Pulmonary artery endothelial cell (primary cell): ENCODE measurements at regions not wholly inside any gene's neighbourhood (a gene's known extent, or its start where the extent isn't known, plus 50 kb on each side); places are given as distances from the start of the nearest gene placed in this dataset.

Source experiments
- DNase-seq: peaks from one replicate; pipeline ENCODE4 v3.0.0-alpha.2; 2011; ENCODE audit warnings: low read depth, low spot score

DNA sequence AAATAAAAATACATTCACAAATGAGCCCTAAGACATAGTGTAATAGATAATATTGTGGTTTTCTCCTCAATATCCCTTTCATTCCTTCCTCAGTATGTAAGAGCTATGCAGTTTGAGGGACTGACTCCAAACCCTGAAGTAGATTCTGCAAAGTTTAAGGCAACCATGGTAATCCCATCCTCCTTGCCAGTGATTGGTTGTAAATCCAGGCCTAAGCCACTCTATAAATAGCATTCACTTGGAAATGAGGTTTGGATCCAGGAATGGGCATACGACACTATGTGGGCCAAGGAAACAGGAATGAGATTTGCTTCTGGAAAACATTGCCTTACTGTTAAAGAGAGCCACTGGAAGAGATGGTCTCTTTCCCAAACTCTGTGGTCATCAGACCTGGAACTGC is 468.7 kb upstream of the SOX5 start:
- DNase-seq, result no peak

DNA sequence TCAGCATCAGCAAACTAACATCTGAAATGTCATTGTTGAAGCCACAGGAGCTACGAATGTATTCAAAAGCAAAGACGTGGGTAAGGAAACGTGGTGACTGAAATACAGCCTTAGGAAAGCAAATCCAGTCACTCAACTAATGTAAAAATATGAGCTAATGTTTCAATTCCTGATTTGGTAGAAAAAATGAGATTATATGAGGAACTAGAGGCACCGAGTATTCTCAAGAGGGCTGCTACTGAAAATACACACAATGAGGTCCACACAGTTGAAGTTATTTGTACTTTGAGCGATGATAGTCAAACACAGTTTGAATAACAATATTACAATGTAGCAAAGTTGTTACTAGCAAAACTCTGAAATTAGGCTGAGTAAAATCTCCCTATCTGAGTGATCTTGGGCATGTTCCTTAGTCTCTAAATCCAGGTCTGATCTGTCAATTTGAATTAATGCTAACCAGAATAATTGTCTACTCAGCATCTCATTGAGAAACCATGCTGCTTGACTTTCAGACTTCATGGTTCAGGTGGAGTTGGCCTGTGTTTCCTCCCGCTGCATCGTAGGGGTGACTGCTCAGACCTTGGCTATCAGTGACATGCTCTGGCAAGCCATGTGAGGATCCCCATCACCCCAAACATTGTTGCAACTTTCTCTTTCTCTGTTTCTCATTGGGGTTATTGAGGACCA is 467.1 kb upstream of the SOX5 start:
- no peak for DNase-seq

DNA sequence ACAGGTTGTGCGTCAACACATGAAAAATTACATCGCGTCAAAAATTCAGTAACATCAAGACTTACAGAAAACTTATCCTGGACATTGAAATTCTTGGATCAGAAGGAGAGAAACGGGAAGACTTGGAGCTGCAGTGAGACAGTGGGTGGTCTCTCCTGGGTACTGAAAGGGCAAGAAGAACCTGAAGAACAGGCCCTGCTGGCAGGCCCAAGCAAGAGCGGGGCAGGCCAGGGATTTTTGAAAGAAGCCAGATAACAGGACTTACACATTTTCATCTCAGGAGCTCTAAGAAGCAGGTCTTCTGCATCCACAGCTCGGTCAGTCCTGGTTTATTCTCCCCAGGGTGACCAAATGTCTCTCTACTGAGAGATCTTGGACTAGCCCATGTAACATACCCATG is 466.5 kb upstream of the SOX5 start:
- DNase-seq, result no peak

DNA sequence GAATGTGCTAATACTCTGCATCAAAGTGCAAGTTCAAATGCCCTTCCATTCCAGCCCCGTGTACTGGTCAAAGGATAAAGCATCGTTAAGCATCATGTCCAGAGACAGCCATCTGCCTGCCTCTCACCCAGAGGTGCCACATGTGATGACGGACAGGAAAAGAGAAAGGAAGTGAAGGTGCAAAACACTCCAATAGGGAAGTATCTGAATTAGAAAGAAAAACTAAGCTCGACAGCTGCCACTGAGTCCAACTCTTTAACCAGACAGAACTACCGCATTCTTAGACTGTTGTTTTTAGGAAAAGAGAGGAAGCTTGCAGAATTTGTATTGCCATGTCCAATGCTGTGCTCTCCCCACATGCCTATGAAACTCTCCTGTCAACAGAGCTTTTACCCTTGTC is 465.0 kb upstream of the SOX5 start:
- no peak for DNase-seq

DNA sequence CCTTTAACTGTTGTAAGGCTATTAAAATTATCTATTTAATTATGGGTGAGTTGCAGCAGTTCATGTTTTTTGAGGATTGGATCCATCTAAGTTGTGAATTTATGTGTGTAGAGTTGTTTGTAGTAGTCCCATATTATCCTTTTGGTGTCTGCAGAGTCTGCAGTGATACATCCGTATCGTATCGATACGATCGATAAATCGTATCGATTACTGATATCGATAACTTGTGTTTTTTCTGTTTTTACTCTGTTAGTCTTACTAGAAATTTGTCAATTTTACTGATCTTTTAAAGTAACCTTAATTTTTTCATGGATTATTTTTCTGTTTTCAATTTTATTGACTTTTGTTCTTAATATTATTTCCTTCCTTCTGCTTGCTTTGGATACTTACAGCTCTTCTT is 462.5 kb upstream of the SOX5 start:
- no peak for DNase-seq

DNA sequence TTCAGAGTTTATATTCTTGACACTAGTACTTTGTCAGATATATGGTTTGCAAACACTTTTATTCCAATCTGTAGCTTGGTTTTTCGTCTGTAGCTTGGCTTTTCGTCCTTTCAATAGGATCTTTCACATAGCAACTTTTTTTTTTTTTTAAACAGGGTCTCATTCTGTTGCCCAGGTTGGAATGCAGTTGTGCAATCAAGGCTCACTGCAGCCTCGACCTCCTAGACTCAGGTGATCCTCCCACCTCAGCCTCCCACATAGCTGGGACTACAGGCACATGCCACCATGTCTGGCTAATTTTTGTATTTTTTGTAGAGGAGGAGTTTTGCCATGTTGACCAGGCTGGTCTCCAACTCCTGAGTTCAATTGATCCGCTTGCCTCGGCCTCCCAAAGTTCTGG is 460.4 kb upstream of the SOX5 start:
- DNase-seq, result no peak

DNA sequence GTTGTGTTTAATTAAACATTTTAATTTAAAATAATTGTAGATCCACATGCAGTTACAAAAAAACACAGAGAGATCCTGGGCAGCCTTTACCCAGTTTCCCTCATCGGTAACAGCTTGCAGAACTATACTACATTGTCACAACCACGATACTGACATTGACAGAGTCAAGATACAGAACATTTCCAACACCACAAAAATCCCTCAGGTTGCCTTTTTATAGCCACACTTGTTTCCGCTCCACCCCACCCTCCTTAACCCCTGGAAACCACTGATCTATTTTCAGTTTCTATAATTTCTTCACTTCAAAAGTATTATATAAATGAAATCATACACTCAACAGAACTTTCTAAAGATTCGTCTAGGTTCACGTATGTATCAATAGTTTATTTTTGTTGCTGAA is 458.8 kb upstream of the SOX5 start:
- no peak for DNase-seq

DNA sequence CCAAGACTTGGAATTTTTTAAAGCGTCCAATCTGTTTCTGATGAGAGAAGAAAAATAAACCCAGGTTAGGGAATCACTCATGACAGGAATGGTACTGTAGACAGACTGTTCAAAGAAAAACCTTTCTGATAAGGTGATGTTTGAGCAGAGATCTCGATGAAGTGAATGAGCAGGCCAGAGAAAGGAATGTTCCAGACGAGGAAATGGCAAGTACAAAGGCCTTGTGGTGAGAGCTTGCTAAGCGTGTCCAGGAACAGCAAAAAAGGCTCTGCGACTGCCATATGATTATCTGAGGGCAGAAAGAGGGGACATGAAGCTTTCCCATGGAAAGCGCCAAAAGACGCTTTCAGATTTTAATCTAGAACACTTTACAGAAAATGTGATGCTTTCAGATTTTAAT is 458.4 kb upstream of the SOX5 start:
- no peak for DNase-seq

DNA sequence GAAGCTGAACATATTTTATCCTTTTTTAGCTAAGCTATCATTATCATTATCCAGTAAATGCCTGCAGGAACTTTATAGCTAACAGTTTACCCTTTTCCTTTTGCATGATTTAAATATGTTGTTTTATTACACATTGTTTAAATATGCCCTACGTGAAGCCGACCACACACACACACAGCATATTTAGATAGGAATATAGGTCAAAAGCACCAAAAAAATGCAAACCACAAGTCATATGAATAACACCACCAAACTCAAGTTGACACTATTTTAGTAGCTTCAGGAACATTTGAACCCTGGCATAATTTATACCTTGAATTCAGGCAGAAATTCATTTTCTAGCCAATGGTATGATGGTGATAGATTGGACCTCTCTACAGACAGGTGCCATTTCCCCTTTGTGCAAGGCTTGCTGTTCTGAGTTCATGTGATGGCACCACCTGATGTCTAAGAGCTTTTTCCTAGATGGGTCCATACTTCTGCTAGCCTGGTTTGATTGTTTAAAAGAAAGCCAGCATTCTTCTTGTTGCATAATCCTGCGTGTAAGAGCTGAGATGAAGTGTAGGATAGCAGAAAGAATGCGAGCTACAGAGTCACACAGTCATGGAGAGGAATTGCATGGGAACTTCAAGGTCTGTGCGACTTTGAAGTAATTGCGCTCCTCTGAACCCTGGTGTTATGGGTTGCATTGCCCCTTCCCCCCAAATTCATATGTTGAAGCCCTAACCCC is 454.8 kb upstream of the SOX5 start:
- DNase-seq, result no peak

DNA sequence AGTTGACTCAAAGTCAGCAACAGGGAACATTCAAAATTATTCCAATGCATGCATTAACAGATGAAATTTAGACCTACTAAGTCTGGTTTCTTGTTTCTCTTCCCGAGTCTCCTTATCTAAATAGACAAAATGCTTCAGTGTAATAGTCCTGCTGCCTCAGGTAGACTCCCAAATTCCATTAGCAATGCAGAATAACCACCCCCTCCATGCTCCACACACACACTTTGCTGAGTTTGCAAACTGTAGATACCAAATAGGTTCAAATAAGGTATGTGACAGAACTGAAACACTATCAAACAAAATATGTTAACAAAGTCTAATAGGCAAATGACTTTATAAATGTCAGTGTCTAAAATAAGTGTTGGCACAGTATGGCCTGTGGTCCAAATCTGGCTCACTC is 451.1 kb upstream of the SOX5 start:
- no peak for DNase-seq

DNA sequence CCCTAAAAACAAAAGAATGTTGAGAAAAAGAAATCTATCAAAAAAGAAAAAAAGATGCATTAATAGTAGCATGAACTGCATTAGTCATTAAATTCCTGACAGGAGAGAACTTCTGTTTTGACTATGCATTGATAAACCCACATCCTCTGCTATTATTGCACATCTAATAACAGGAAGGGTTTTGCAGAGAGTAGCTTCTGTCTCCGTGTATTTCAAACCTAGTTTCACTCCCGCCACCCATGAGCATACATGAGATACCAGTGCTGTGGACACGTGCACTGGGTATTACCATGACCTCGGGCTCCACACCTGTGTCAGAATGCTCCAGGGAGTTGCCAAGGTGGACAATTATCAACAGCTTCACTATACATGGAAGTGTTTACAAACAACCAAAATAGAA is 449.1 kb upstream of the SOX5 start:
- no peak for DNase-seq

DNA sequence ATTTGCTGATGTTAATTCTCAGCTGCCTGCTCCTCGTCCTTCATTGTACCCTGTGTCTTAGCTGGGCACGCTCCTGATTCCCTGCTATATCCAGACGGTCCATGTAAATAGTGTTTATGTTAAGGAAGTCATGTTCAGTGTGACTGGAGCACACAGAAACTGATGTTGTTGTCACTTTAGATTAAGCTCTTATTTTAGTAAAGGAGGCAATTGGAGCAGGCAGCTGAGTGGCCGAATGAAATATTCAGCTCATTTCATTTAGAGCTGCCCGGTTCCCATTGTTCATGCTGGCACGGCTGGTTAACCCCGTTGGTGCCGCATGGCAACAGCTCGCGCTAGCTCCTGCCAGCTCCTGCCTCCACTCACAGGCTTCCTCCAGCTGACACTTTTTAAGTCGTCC is 446.8 kb upstream of the SOX5 start:
- DNase-seq, result no peak

DNA sequence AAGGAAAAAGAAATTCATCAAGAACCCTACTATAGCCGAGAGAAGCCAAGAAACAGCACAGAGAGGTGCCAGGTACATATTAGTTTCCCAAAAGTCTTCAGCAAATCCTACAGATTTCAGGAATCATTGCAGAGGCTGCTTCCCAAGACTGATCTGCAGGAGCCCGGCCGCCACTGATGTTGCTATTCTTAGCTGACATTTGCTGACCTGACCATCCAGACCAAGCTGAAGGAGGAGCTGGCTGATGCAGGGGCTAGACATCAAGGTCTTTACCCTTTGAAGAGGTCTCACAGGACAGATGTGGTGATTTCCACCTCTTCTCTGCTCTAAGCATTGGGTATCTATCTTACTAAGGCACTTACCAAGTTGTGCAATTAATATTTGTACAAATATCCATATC is 444.8 kb upstream of the SOX5 start:
- no peak for DNase-seq

DNA sequence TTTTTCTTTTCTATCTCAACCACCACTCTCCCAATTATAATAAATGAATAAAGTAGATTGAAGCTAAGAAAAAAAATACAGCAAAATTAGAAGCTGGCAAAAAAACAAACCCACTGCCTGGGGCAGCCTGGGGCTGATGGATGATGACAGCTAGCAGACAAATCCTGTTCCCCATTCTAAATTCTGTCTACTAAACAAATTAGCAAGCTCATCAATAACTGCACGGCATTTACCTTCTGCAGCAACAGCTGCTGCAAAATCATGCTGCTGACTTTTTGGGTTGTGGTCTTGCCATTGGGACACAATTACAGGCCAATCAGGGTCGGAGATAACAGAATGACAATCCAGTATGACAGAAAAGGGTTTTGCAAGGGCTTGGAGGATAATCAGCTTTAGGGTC is 443.6 kb upstream of the SOX5 start:
- no peak for DNase-seq

DNA sequence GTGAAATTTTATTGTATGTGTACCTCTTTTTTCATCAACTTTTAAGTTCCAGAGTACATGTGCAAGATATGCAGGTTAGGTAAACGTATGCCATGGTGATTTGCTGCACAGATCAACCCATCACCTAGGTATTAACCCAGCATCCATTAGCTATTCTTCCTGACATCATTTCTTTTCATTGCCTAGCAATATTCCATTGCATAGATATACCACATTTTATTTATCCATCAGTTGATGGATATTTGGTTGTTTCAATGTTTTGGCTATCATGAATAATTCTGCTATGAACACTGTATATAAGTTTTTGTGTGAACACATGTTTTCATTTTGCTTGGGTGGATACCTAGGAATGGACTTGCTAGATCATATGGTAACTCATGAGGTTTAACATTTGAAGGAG is 439.9 kb upstream of the SOX5 start:
- DNase-seq, result no peak

DNA sequence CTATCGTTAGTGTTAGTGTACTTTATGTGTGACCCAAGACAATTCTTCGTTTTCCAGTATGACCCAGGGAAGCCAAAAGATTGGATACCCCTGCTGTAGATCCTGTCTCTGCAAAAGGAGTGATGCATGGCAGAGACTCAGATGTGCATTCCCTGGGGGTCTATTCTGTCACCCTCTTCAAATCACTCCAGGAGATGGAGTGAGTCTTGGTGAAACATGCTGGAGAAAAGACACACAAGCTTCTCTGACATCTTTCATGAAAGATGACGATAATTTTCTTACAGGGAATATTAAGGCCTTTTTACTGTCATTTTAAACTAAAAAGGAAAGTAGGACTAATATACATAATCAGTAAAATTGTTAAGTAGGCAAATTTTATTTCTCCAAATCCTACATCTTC is 437.9 kb upstream of the SOX5 start:
- no peak for DNase-seq

DNA sequence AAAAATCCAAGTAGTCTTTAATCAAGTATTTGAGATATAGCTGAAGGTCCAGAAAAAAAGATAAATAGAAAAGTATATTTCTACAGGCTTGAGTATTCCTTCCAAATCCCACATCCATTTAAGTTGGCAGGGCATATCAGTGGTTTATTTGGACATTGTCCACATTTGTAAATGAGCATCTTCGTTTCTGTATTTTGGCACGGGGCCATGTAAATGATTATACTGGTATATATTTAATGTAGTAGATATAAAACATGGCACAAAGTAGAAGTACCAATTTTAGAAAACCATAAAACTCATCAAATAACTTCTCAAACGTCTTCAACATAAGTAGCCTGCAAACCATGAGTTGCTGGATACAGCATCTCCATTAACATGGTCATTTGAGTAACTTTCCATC is 437.4 kb upstream of the SOX5 start:
- no peak for DNase-seq

DNA sequence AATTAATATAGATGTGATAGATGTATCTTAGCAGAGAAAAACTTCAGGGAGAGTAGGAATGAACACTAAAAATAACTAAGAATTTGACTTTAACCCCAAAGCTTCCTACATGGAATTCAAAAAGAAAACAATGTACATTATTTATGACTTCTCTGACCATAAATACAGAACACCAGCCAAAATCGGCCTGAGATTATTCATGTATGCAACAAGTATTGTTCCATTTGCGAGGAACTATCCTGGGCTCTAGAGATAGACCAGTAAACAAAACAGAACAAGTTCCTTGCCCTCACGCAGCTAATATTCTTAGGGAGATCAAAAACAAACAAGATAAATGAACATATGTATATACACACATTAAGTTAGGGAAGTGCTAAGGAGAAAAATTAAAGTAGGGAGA is 432.3 kb upstream of the SOX5 start:
- no peak for DNase-seq

DNA sequence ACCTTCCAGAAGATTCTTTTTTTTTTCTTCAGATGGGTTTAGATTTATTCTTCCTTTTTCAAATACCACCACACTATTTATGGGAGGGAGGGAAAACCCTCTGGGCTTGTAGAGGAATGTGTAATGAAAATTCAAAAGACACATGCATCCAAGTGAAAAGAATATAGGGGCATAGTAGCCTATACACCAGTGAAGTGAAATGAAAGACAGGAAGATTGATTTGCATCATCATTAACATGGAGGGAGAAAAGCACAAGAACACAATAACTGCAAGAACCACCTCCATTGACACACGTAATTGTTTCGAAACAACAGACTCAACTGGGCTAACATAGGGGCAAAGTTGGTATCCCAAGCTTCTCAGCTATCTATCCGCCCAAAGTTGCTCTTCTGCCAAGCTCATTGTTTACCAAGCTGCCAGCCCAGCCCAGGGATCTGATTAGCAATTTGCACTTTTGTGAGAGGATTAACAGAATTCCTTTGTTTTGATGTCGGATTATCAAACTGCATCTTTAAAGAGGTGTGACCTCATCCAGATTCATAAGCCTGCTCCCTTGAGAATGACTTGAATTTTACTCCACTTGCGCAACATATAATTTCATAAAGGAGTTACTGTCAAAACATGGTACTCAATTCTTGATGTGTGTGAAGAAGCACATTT is 430.5 kb upstream of the SOX5 start:
- no peak for DNase-seq

DNA sequence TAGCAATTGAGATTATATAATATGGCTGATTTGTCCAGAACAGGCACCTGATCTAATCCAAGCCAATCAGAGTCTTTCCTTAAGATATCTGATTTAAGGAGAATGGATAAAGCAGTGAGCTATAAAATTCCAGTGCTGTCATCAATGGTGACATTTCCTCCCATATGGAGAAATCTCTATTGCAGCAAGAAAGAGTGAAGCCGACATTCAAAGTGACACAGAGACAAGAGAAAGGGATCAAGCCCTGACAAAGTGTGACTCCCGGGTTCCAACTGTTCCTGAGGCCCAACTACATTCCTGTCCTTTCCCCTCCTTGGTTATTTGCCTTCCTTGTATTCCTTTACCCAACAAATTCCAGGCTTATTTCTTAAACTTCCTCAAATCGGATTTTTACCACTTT is 430.0 kb upstream of the SOX5 start:
- DNase-seq, result no peak

DNA sequence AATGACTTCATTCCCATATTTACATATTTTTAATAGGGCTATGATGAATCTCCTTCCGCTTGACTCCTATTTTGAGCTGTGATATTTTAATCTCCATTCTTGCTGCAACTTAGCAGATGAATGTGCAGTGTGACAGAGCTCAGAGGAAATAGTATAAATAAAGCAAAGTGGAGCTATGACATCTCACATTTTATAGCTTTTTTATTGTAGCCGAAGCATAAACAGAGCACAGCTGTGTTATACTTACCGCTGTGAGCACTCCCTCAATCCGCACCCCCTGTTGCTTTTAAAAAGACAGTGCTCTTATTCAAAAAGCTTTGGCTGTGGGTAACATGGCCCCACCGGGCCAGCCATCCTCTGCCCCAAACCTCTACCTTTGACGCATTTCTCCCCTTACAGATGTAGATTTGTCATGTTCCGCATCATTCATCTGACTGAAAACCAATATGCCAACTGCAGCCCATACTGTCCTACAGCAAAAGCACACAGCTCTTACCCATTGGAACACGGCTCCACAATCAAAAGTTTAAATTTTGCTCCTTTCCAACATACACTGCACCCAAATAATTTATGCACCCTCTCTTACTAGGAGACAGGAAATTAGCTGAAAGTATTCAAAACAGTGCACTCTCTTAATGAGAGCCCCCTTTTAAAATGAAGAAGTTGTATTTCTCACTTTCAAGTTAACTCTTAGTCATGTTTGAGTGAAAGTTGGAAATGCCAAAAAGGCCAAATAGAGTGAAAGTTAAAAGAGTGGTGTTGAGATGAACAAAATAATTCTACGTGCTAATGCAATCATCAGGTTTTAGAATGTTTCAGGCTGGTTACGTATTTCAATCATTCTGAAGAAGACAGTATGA is 429.3 kb upstream of the SOX5 start:
- DNase-seq, result no peak

DNA sequence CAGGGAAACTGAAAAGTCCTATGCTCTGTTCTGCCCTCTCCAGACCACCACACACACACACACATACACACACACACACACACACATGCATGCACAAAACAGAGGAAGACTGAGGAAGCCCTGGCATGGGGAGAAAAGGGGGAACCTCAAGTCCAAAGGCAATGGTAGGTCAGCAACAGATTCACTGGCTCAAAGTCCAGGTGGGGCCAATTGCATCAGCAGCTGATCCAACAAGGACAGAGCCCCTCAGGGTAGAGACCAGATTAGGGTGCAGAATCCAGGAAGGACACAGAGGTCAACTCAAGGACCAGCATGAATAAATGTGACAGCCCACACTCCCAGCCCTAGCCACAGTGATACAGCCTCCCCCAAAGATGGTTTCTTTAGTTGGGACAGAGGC is 425.0 kb upstream of the SOX5 start:
- no peak for DNase-seq
